Neural cell (in vitro differentiated cells): ENCODE measurements at regions not wholly inside any gene's neighbourhood (a gene's known extent, or its start where the extent isn't known, plus 50 kb on each side); places are given as distances from the start of the nearest gene placed in this dataset.

ENCODE experiments used
- H2AFZ ChIP-seq: fragments of 200-600, 300-800 bp; sonication (generic), shearing (Covaris generic); 2 replicates; pipeline ENCODE4 v1.6.0; 2014; ENCODE audit warnings: low read depth, mild to moderate bottlenecking, antibody characterized with exemption, low read length, moderate library complexity
- H3F3A ChIP-seq: fragments of 200-600 bp; shearing (Covaris generic); 2 replicates; pipeline ENCODE4 v1.6.1; 2016; ENCODE audit warnings: mild to moderate bottlenecking, moderate library complexity, mixed read lengths, antibody characterized with exemption, low read length; ENCODE audit not compliant: insufficient read depth, poor library complexity, severe bottlenecking
- H3K27ac ChIP-seq: fragments of 200-600, 300-800 bp; sonication (generic), shearing (Covaris generic); 2 replicates; pipeline ENCODE4 v1.5.1; 2014; ENCODE audit warnings: mild to moderate bottlenecking, low read length, moderate library complexity
- H3K27me3 ChIP-seq: fragments of 300-800, 200-600 bp; sonication (generic), shearing (Covaris generic); 2 replicates; pipeline ENCODE4 v1.6.0; 2014; ENCODE audit warnings: mild to moderate bottlenecking, low read depth, low read length, moderate library complexity; ENCODE audit not compliant: insufficient read depth
- H3K36me3 ChIP-seq: fragments of 300-800, 200-600 bp; sonication (generic), shearing (Covaris generic); 2 replicates; pipeline ENCODE4 v1.5.1; 2014; ENCODE audit warnings: mild to moderate bottlenecking, antibody characterized with exemption, low read length, moderate library complexity; ENCODE audit not compliant: insufficient read depth
- H3K4me2 ChIP-seq: fragments of 300-800, 200-600 bp; sonication (generic), shearing (Covaris generic); 2 replicates; pipeline ENCODE4 v1.6.0; 2014; ENCODE audit warnings: mild to moderate bottlenecking, low read length
- H3K4me3 ChIP-seq: fragments of 300-800, 200-600 bp; sonication (generic), shearing (Covaris generic); 2 replicates; pipeline ENCODE4 v1.5.1; 2014; ENCODE audit warnings: mild to moderate bottlenecking, low read length, moderate library complexity
- H3K79me2 ChIP-seq: fragments of 200-600 bp; shearing (Covaris generic); replicated peaks from 2 replicates; pipeline ENCODE4 v1.6.0; 2014; ENCODE audit warnings: mild to moderate bottlenecking, low read length, moderate library complexity; ENCODE audit not compliant: insufficient read depth
- H3K9ac ChIP-seq: fragments of 300-800, 200-600 bp; sonication (generic), shearing (Covaris generic); 2 replicates; pipeline ENCODE4 v1.6.1; 2016; ENCODE audit warnings: mild to moderate bottlenecking, low read length, mixed read lengths
- H3K9me2 ChIP-seq: fragments of 200-600 bp; shearing (Covaris generic); 2 replicates; pipeline ENCODE4 v1.6.1; 2016; ENCODE audit warnings: mild to moderate bottlenecking, low read length, mixed read lengths; ENCODE audit not compliant: insufficient read depth
- H3K9me3 ChIP-seq: fragments of 200-600, 300-800 bp; sonication (generic), shearing (Covaris generic); 2 replicates; pipeline ENCODE4 v1.6.1; 2016; ENCODE audit warnings: mild to moderate bottlenecking, mixed run types, low read length, moderate library complexity, mixed read lengths
- H4K20me1 ChIP-seq: fragments of 200-600 bp; shearing (Covaris generic); 2 replicates; pipeline ENCODE4 v1.6.1; 2016; ENCODE audit warnings: mild to moderate bottlenecking, mixed run types; ENCODE audit not compliant: insufficient read depth
- CTCF ChIP-seq: fragments of 450-650 bp; IDR thresholded peaks from 2 replicates; pipeline ENCODE4 v1.5.1; 2014; ENCODE audit warnings: antibody characterized with exemption, mild to moderate bottlenecking, moderate library complexity; ENCODE audit not compliant: poor library complexity, severe bottlenecking
- EP300 ChIP-seq: fragments of 450-650 bp; conservative IDR thresholded peaks from 2 replicates; pipeline ENCODE4 v1.6.1; 2014; ENCODE audit warnings: antibody characterized with exemption, mild to moderate bottlenecking, moderate library complexity; ENCODE audit not compliant: poor library complexity, severe bottlenecking
- EZH2 ChIP-seq: fragments of 200-600, 300-800 bp; shearing (Covaris generic), sonication (generic); IDR thresholded peaks from 2 replicates; pipeline ENCODE4 v1.6.1; 2014; ENCODE audit warnings: antibody characterized with exemption, low read length, borderline replicate concordance, mild to moderate bottlenecking; ENCODE audit not compliant: insufficient read depth, poor library complexity, severe bottlenecking
- MXI1 ChIP-seq: fragments of 450-650 bp; conservative IDR thresholded peaks from 2 replicates; pipeline ENCODE4 v1.6.1; 2014; ENCODE audit warnings: antibody characterized with exemption, mild to moderate bottlenecking; ENCODE audit not compliant: poor library complexity, severe bottlenecking
- POLR2AphosphoS5 ChIP-seq: IDR thresholded peaks from 2 replicates; pipeline ENCODE4 v1.6.1; 2012
- RAD21 ChIP-seq: fragments of 450-650 bp; conservative IDR thresholded peaks from 2 replicates; pipeline ENCODE4 v1.6.1; 2014; ENCODE audit warnings: antibody characterized with exemption, mild to moderate bottlenecking, moderate library complexity
- REST ChIP-seq: IDR thresholded peaks from 2 replicates; pipeline ENCODE4 v1.6.1; 2012; ENCODE audit warnings: borderline replicate concordance
- SMC3 ChIP-seq: fragments of 450-650 bp; conservative IDR thresholded peaks from 2 replicates; pipeline ENCODE4 v1.6.1; 2014; ENCODE audit warnings: antibody characterized with exemption, mild to moderate bottlenecking, moderate library complexity; ENCODE audit not compliant: poor library complexity
- TAF1 ChIP-seq: IDR thresholded peaks from 2 replicates; pipeline ENCODE4 v1.6.1; 2012; ENCODE audit warnings: low read depth

- Histone ChIP-seq H3K9me3 (no peaks in the 10 kb centered on the region), H4K20me1 (no peaks in the 10 kb centered on the region), H3F3A (no peaks in the 10 kb centered on the region), H2AFZ (no peak overlapping the region), H3K27ac (no peak overlapping the region), H3K4me2 (no peak overlapping the region), H3K9ac (no peak overlapping the region), H3K4me3 (no peak overlapping the region), H3K36me3 (no peaks in the 10 kb centered on the region), H3K9me2 (no peaks in the 10 kb centered on the region), H3K79me2 (no peaks in the 10 kb centered on the region), H3K27me3 (no peaks in the 10 kb centered on the region)
- TF ChIP-seq SMC3: no peak
- no peak for TF ChIP-seq EZH2
- no peak for TF ChIP-seq RAD21
- TF ChIP-seq TAF1: no peak
- no peak for TF ChIP-seq POLR2AphosphoS5
- no peak for TF ChIP-seq CTCF
- TF ChIP-seq EP300: no peak
- no peak for TF ChIP-seq MXI1
- TF ChIP-seq REST: no peak
Observed at GRCh38 chr18:76708722-76709353, 113.5 kb upstream of the ZNF236 start.

DNA sequence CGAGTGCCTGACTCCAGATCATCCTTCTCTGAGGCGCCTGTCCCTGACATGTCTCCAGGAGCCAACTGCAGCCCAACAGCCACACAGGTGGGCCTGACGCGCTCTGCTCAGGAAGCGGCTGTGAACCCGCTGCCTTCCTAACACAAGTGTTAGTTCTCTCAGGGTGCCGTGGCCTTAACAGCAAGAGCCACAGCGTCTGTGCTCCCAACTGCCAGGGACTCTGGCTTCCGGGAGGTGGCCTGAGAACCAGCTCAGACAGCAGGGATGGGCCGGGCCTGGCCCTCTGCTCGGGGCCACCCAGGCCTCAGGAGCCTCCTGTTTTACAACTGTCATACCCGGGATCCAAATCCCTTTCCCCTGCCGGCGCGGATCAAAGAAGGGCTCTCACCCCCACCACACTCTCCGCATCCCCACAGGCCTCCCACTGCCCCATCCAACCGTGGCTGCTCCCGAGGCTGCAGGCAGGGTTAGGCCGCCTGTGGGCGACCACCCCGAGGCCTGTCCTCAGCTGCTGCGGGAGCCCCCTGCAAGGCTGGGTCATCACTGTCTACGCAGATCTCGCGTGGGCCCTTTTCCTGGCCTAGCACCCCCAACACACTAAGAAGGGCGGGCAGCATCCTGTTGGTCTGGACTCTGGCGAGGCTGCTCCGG lies 114.2 kb upstream of the ZNF236 start:
- no peaks in the 10 kb centered on the region for H3K36me3 ChIP-seq
- H3K4me3 ChIP-seq: no peak overlapping the region
- no peaks in the 10 kb centered on the region for H3K9me2 ChIP-seq
- no peak for TF ChIP-seq RAD21
- TF ChIP-seq EZH2: no peak
- TF ChIP-seq SMC3: no peak
- no peaks in the 10 kb centered on the region for H3K79me2 ChIP-seq
- H4K20me1 ChIP-seq: no peaks in the 10 kb centered on the region
- no peaks in the 10 kb centered on the region for H3K9me3 ChIP-seq
- no peak overlapping the region for H2AFZ ChIP-seq
- no peaks in the 10 kb centered on the region for H3F3A ChIP-seq
- no peak overlapping the region for H3K4me2 ChIP-seq
- no peak overlapping the region for H3K27ac ChIP-seq
- H3K9ac ChIP-seq: no peak overlapping the region
- no peaks in the 10 kb centered on the region for H3K27me3 ChIP-seq
